Upper lobe of left lung (tissue), 6 donors: ENCODE measurements at regions not wholly inside any gene's neighbourhood (a gene's known extent, or its start where the extent isn't known, plus 50 kb on each side); places are given as distances from the start of the nearest gene placed in this dataset.

ENCODE experiments used
- ATAC-seq, 2 donors: fragments of 200-7000 bp; cut with Tn5 transposase; one replicate each; pipeline ENCODE4 v1.9.1; 2022; ENCODE audit warnings: mild to moderate bottlenecking in 2 of 2, moderate library complexity in 2 of 2; ENCODE audit not compliant: low FRiP score in 2 of 2
- DNase-seq, 2 donors: peaks; one replicate each; pipeline ENCODE4 v3.0.0-alpha.2; 2019 to 2020
- H3K27ac ChIP-seq, 4 donors: fragments of 200-600 bp; sonication (generic); one replicate each; pipeline ENCODE4 v1.5.1; 2016 to 2019
- H3K27me3 ChIP-seq, 4 donors: fragments of 200-600 bp; sonication (generic); one replicate each; pipeline ENCODE4 v1.5.1; 2017 to 2019
- H3K36me3 ChIP-seq, 4 donors: fragments of 200-600 bp; sonication (generic); one replicate each; pipeline ENCODE4 v1.5.1; 2016 to 2019
- H3K4me1 ChIP-seq, 4 donors: fragments of 200-600 bp; sonication (generic); one replicate each; pipeline ENCODE4 v1.5.1; 2018 to 2019
- H3K4me3 ChIP-seq, 4 donors: fragments of 200-600 bp; sonication (generic); one replicate each; pipeline ENCODE4 v1.5.1; 2017 to 2019; ENCODE audit warnings: mild to moderate bottlenecking in 2 of 4, moderate library complexity in 1 of 4
- H3K9me3 ChIP-seq, 4 donors: fragments of 200-600 bp; sonication (generic); one replicate each; pipeline ENCODE4 v1.5.1; 2018 to 2019
- EP300 ChIP-seq, 4 donors: sonication (generic); formaldehyde crosslinking; IDR thresholded peaks; one replicate each; pipeline ENCODE4 v1.5.1; 2017; ENCODE audit warnings: antibody characterized with exemption in 4 of 4, control low read depth in 2 of 4
- POLR2A ChIP-seq, 4 donors: fragments of 450-650 bp; IDR thresholded peaks; one replicate each; pipeline ENCODE4 v1.5.1; 2016 to 2017; ENCODE audit warnings: antibody characterized with exemption in 4 of 4, mild to moderate bottlenecking in 2 of 4
- POLR2AphosphoS5 ChIP-seq, 2 donors: sonication (generic); formaldehyde crosslinking; IDR thresholded peaks; one replicate each; pipeline ENCODE4 v1.5.1; 2017; ENCODE audit warnings: antibody characterized with exemption in 2 of 2
- WGBS, 2 donors: methylation state at CpG; one replicate each; pipeline ENCODE4 v1.1.5; 2017 to 2018; 5-methylcytosine and 5-hydroxymethylcytosine counted together
- TF ChIP-seq, protein P1 (sequence below), 6 experiments: fragments of 450-650 bp in 4 of 6; fragments of 200-600 bp in 2 of 6; sonication (generic) in 2 of 6; IDR thresholded peaks; one replicate each; pipeline ENCODE4 v1.5.1; 2016 to 2019; ENCODE audit warnings: antibody characterized with exemption in 6 of 6
- donor health status: DM: no; HTN: no; CAD: no; lungs with moderate emphysema.
- donor health status: DM: no; HTN: yes; CAD: no; lungs with severe emphysema.

DNA sequence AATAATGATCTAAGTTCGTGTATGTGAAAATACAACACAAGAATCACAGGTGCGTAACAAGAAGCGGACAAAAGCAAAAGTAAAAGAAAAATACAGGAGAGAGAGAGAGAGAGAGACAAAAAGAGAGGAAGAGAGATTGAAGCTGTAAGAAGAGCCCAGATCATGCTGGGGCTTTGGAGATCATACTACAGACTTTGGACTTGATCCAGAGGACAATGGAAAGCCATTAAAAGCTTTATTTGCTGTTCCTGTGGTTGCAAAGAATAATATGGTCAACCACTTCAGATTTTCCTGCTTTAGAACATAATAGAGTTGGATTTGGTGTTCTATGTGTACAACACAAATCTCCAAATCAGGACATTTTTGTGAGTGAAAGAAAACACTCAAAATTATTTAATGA is 561.4 kb downstream of the CAAP1 start:
- H3K27ac ChIP-seq, result no peak overlapping the region
- no peaks in the 10 kb centered on the region for H3K27me3 ChIP-seq
- H3K36me3 ChIP-seq, result no peaks in the 10 kb centered on the region
- no peak for TF ChIP-seq POLR2AphosphoS5 (IDR thresholded peaks at IDR 0.05)
- TF ChIP-seq EP300 (IDR thresholded peaks at IDR 0.05), result no peak
- TF ChIP-seq POLR2A (IDR thresholded peaks at IDR 0.05), result no peak
- TF ChIP-seq, protein P1, sequence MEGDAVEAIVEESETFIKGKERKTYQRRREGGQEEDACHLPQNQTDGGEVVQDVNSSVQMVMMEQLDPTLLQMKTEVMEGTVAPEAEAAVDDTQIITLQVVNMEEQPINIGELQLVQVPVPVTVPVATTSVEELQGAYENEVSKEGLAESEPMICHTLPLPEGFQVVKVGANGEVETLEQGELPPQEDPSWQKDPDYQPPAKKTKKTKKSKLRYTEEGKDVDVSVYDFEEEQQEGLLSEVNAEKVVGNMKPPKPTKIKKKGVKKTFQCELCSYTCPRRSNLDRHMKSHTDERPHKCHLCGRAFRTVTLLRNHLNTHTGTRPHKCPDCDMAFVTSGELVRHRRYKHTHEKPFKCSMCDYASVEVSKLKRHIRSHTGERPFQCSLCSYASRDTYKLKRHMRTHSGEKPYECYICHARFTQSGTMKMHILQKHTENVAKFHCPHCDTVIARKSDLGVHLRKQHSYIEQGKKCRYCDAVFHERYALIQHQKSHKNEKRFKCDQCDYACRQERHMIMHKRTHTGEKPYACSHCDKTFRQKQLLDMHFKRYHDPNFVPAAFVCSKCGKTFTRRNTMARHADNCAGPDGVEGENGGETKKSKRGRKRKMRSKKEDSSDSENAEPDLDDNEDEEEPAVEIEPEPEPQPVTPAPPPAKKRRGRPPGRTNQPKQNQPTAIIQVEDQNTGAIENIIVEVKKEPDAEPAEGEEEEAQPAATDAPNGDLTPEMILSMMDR (IDR thresholded peaks at IDR 0.05), result no peak
- H3K4me3 ChIP-seq, result no peak overlapping the region
- no peak for ATAC-seq
- WGBS, 2 donors, result 94 to 96% methylated on average over 3 of the region's 3 CpGs
- no peak for DNase-seq
- no peaks in the 10 kb centered on the region for H3K9me3 ChIP-seq
- no peaks in the 10 kb centered on the region for H3K4me1 ChIP-seq

DNA sequence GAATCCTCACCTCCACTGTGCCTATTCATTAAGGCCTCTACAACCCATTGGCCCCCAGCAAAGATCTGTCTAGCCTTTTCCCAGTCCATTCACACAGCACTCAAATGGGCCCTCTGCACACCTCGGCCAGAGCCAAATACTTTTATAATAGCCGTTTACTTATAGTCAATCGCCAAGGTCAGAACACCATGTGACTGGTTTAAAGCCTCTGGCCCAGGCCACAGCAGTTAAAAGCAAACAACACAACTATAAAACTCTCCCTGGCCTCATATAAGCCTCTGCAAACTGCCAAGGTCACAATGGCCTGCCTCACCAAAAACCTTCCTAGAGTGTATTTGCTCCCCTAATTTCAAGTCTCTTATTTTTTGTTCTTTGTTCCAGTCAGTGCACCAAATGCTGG is 562.6 kb downstream of the CAAP1 start:
- 65 to 81% methylated on average over 3 of the region's 3 CpGs for WGBS, 2 donors
- Histone ChIP-seq H3K9me3 (no peaks in the 10 kb centered on the region), H3K4me3 (no peak overlapping the region), H3K4me1 (no peaks in the 10 kb centered on the region), H3K36me3 (no peaks in the 10 kb centered on the region), H3K27ac (no peak overlapping the region), H3K27me3 (no peaks in the 10 kb centered on the region)
- TF ChIP-seq, protein P1 (IDR thresholded peaks at IDR 0.05), result no peak
- no peak for TF ChIP-seq POLR2A (IDR thresholded peaks at IDR 0.05)
- TF ChIP-seq POLR2AphosphoS5 (IDR thresholded peaks at IDR 0.05), result no peak
- TF ChIP-seq EP300 (IDR thresholded peaks at IDR 0.05), result no peak
- DNase-seq, result no peak
- no peak for ATAC-seq

DNA sequence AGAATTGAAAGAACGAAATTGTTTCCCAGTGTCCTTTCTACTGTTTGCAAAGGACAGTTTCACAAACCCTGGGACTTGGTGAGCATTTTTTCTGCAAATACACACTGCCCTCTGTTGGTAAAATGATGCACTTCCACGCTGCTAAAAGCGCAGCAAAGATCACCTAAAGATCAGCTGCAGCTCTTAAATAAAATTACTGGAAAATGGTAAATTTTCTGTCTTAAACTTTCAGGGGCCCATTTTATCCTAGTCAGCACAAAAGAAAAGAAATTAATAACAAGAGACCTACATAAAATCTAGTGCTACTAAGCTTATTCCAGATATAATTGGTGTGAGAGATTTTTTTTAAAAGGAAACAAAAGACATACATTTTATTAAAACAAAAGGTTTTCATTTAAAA is 566.0 kb downstream of the CAAP1 start:
- Histone ChIP-seq H3K27ac (no peak overlapping the region), H3K27me3 (no peaks in the 10 kb centered on the region)
- peak in 1 of 2 donors; percentile 74 for ATAC-seq

DNA sequence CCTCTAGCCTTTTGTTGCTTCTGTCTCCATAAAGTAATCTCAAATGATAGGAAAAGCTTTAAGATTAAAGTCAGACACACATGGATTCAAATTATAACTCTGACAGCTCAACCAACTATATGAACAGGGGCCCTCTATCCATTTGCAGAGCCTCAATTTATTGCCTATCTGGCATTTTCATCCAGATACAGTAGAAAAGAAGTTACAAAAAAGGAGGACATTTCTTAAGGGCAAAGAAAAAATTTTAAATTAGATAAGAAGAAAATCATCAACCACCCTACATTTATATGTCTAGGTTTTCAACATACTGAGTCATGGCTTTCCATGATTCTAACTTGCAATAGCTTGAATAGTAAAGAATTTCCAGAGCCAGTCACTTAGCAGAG is 567.2 kb downstream of the CAAP1 start:
- Histone ChIP-seq H3K9me3 (no peaks in the 10 kb centered on the region), H3K27ac (peak overlapping the region in 1 of 4 donors; percentile 10), H3K36me3 (no peaks in the 10 kb centered on the region), H3K4me1 (no peaks in the 10 kb centered on the region), H3K4me3 (no peak overlapping the region), H3K27me3 (no peaks in the 10 kb centered on the region)
- no peak for DNase-seq
- TF ChIP-seq POLR2A (IDR thresholded peaks at IDR 0.05) (no peak), EP300 (IDR thresholded peaks at IDR 0.05) (no peak), POLR2AphosphoS5 (IDR thresholded peaks at IDR 0.05) (no peak)
- TF ChIP-seq, protein P1 (IDR thresholded peaks at IDR 0.05), result no peak
- no peak for ATAC-seq

More for the DNA sequence above, 566.0 kb downstream of the CAAP1 start:
- Histone ChIP-seq H3K4me3 (no peak overlapping the region), H3K4me1 (no peaks in the 10 kb centered on the region), H3K9me3 (no peaks in the 10 kb centered on the region), H3K36me3 (no peaks in the 10 kb centered on the region)
- TF ChIP-seq, protein P1 (IDR thresholded peaks at IDR 0.05), result peak in 5 of 6 experiments; percentile 45 to 67 (median 60)
- no peak for TF ChIP-seq EP300 (IDR thresholded peaks at IDR 0.05)
- WGBS, 2 donors, result 0% methylated on average over 3 of the region's 3 CpGs
- no peak for DNase-seq

DNA sequence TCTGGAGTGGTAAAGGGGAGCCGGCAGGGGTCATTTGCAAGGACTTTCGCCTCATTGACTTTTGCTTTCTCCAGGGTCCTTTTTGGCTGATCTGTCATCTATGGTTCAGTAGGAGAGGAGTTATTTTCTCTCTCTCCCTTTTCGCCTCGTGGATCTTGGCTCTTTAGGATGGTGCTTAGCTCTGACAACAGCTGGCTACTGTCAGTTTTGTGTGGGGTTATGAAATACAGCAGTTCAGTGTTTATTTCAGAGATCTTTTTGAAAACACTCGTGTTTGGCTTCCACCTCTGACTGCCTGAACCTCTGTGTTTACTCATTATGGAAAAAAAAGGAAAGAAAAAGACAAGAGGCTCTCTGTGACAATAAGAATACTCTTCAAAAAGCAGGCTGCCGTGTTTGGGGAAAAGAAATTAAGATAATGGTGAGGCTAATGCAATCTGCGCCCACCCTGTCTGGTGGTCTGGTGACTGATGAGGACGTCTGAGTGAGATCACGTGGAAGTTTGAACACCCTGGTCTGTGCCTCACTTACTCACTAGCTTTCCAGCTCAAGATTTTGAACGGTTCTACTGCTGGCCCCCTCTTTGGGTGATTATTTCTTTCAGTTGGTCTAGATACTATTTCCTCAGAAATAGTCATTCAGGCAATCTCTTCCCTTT is 567.7 kb downstream of the CAAP1 start:
- H3K27ac ChIP-seq, result peak overlapping the region in 1 of 4 donors; percentile 10
- H3K4me3 ChIP-seq, result no peak overlapping the region
- no peaks in the 10 kb centered on the region for H3K4me1 ChIP-seq
- H3K27me3 ChIP-seq, result no peaks in the 10 kb centered on the region
- no peak for ATAC-seq
- TF ChIP-seq, protein P1 (IDR thresholded peaks at IDR 0.05), result no peak
- TF ChIP-seq POLR2A (IDR thresholded peaks at IDR 0.05), result no peak
- TF ChIP-seq EP300 (IDR thresholded peaks at IDR 0.05), result no peak
- no peak for TF ChIP-seq POLR2AphosphoS5 (IDR thresholded peaks at IDR 0.05)
- 47 to 48% methylated on average over 10 of the region's 10 CpGs for WGBS, 2 donors
- H3K9me3 ChIP-seq, result no peaks in the 10 kb centered on the region
- no peaks in the 10 kb centered on the region for H3K36me3 ChIP-seq
- no peak for DNase-seq
